ENCODE measurements at regions not wholly inside any gene's neighbourhood (a gene's known extent, or its start where the extent isn't known, plus 50 kb on each side); places are given as distances from the start of the nearest gene placed in this dataset.

DNA sequence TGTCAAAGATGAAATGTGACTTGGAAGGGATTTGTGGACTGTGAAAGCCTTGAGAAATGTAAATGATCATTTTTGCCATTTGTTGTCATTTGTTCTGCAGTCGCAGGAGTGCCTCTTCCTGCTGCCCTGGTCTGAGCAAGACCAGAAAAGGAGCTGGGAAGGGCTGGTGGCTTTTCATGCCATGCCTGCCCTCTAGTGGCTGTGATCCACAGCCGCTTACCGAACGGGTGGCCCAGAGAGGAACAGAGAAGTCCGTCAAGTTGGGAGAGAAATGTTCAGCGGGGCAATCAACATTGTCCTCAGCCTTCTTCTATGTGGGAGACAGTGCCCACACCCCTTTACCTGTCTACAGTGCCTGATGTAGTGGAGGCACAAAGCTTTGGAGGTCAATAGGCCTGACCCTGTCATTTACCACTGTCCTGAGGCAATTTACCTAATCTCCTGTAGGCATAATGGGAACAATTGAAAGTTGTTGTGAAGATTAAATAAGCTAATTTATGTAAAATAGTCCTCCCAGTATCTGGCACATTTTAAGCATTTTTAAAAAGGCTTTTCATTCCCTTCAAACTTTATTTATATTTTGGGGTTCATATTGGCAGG lies 224.5 kb downstream of the B3GLCT start:
- Histone ChIP-seq H2AFZ (ENCODE audit: low read depth, low read length) (peak overlapping the region; percentile 63), H3K9me1 (replicated peaks; ENCODE audit: control insufficient read depth, extremely low read depth, insufficient read depth, low read length) (no peaks in the 10 kb centered on the region), H3K27me3 (ENCODE audit: control insufficient read depth in 2 of 2, insufficient read depth in 2 of 2, low read length in 2 of 2) (peaks cover 6 to 12% of the 10 kb centered on the region in 2 experiments), H3K4me3 (replicated peaks in 1 of 3; ENCODE audit: insufficient read depth in 1 of 3, low read depth in 1 of 3, low read length in 3 of 3) (no peak overlapping the region), H3K9me3 (replicated peaks; ENCODE audit: control insufficient read depth, insufficient read depth, low read length) (no peaks in the 10 kb centered on the region), H3K9ac (replicated peaks; ENCODE audit: extremely low read depth, insufficient read depth, low read length) (no peak overlapping the region), H3K79me2 (ENCODE audit: control insufficient read depth, insufficient read depth, low read length) (no peaks in the 10 kb centered on the region), H3K4me1 (ENCODE audit: control insufficient read depth, extremely low read depth, insufficient read depth, low read length) (peaks cover 7% of the 10 kb centered on the region), H4K20me1 (replicated peaks; ENCODE audit: control insufficient read depth, extremely low read depth, insufficient read depth, low read length) (no peaks in the 10 kb centered on the region), H3K36me3 (ENCODE audit: control insufficient read depth in 2 of 2, extremely low read depth in 1 of 2, insufficient read depth in 2 of 2, low read length in 2 of 2) (no peaks in the 10 kb centered on the region), H3K27ac (ENCODE audit: insufficient read depth, low read depth, low read length) (no peak overlapping the region), H3K4me2 (ENCODE audit: insufficient read depth, low read length) (no peak overlapping the region)
- CTCF ChIA-PET = interaction anchor here (0.5 to 10.3 kb wide), 37 partner anchors 9 to 1992 kb away, joined by 3 to 244 read pairs (median 4); partner anchors contain the start of genes B3GLCT and RXFP2
- intact Hi-C loops (cut with micrococcal nuclease) = loop anchor here (1.0 to 2.0 kb wide), 5 partner anchors 135 to 379 kb away; partner anchors contain the start of gene B3GLCT
- TF ChIP-seq, protein P1, sequence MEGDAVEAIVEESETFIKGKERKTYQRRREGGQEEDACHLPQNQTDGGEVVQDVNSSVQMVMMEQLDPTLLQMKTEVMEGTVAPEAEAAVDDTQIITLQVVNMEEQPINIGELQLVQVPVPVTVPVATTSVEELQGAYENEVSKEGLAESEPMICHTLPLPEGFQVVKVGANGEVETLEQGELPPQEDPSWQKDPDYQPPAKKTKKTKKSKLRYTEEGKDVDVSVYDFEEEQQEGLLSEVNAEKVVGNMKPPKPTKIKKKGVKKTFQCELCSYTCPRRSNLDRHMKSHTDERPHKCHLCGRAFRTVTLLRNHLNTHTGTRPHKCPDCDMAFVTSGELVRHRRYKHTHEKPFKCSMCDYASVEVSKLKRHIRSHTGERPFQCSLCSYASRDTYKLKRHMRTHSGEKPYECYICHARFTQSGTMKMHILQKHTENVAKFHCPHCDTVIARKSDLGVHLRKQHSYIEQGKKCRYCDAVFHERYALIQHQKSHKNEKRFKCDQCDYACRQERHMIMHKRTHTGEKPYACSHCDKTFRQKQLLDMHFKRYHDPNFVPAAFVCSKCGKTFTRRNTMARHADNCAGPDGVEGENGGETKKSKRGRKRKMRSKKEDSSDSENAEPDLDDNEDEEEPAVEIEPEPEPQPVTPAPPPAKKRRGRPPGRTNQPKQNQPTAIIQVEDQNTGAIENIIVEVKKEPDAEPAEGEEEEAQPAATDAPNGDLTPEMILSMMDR (IDR thresholded peaks at IDR 0.05; ENCODE audit: extremely low read depth in 1 of 2, insufficient read depth in 1 of 2, low read depth in 1 of 2, low read length in 2 of 2) = peak; percentile 90 to 95
- TF ChIP-seq GATA2 (IDR thresholded peaks at IDR 0.05; ENCODE audit: insufficient read depth, insufficient read length, low read depth, low read length) = no peak
- no TSS peak for BruUV-seq (replicated peaks)
- dilution Hi-C loops (cut with MboI; ENCODE audit: extremely low pct_ligation_motif_present, low sequenced_read_pairs) = loop anchor here (25.0 kb wide), 1 partner anchor 187 kb away; no protein-coding TSS in a partner anchor
- peak; percentile 82 for DNase-seq (ENCODE audit: low read depth, low spot score)
- FAIRE-seq = peak; percentile 83
- POLR2A ChIA-PET = interaction anchor here (0.6 kb wide), 1 partner anchor 154 kb away, joined by 3 read pairs; no protein-coding TSS in a partner anchor

DNA sequence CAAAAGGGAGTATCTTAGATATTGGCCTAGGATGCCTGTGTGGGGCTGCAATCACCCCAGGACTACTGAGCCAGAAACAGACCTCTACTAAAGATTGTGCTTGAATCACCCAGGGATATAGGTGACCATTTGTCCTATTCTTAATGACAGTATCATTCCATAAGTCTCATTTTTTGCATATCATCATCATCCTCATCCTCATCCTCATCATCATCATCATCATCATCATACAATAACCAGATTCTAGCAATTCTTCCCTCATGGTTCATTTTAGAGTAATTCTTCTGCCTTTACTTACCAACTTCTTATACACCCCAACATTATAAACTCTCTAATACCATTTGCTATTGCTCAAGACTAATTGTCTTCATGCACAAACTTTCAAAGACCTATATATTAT lies 226.6 kb downstream of the B3GLCT start:
- H3K4me1 ChIP-seq (ENCODE audit: control insufficient read depth, extremely low read depth, insufficient read depth, low read length) = peaks cover 7% of the 10 kb centered on the region
- no peak overlapping the region for H3K27ac ChIP-seq (ENCODE audit: insufficient read depth, low read depth, low read length)
- no peaks in the 10 kb centered on the region for H3K79me2 ChIP-seq (ENCODE audit: control insufficient read depth, insufficient read depth, low read length)
- ChIA-PET CTCF (interaction anchor here (1.0 to 10.3 kb wide), 4 partner anchors 189 to 483 kb away, joined by 3 to 244 read pairs (median 4); no protein-coding TSS in a partner anchor), POLR2A (no interaction called here)
- H3K4me2 ChIP-seq (ENCODE audit: insufficient read depth, low read length) = no peak overlapping the region
- no peaks in the 10 kb centered on the region for H3K36me3 ChIP-seq (ENCODE audit: control insufficient read depth in 2 of 2, extremely low read depth in 1 of 2, insufficient read depth in 2 of 2, low read length in 2 of 2)
- H3K9ac ChIP-seq (replicated peaks; ENCODE audit: extremely low read depth, insufficient read depth, low read length) = no peak overlapping the region
- H4K20me1 ChIP-seq (replicated peaks; ENCODE audit: control insufficient read depth, extremely low read depth, insufficient read depth, low read length) = no peaks in the 10 kb centered on the region
- TF ChIP-seq POLR2AphosphoS5 (IDR thresholded peaks at IDR 0.05; ENCODE audit: insufficient read depth, low read depth, low read length) (no peak), JUN (IDR thresholded peaks at IDR 0.05; ENCODE audit: borderline replicate concordance, insufficient read depth, insufficient read length, low read depth) (no peak)
- intact Hi-C loops (cut with micrococcal nuclease) (no loop called here), dilution Hi-C loops (cut with MboI; ENCODE audit: extremely low pct_ligation_motif_present, low sequenced_read_pairs) (no loop called here)
- peaks cover 0 to 4% of the 10 kb centered on the region in 2 experiments for H3K27me3 ChIP-seq (ENCODE audit: control insufficient read depth in 2 of 2, insufficient read depth in 2 of 2, low read length in 2 of 2)
- no TSS peak for BruUV-seq (replicated peaks)
- FAIRE-seq (no peak), DNase-seq (ENCODE audit: low read depth, low spot score) (no peak)
- no peaks in the 10 kb centered on the region for H3K9me1 ChIP-seq (replicated peaks; ENCODE audit: control insufficient read depth, extremely low read depth, insufficient read depth, low read length)
- no peak overlapping the region for H3K4me3 ChIP-seq (replicated peaks in 1 of 3; ENCODE audit: insufficient read depth in 1 of 3, low read depth in 1 of 3, low read length in 3 of 3)
- no peaks in the 10 kb centered on the region for H3K9me3 ChIP-seq (replicated peaks; ENCODE audit: control insufficient read depth, insufficient read depth, low read length)
- H2AFZ ChIP-seq (ENCODE audit: low read depth, low read length) = no peak overlapping the region

Data from endothelial cell of umbilical vein (primary cell).